ENCODE measurements at regions not wholly inside any gene's neighbourhood (a gene's known extent, or its start where the extent isn't known, plus 50 kb on each side); places are given as distances from the start of the nearest gene placed in this dataset.

DNA sequence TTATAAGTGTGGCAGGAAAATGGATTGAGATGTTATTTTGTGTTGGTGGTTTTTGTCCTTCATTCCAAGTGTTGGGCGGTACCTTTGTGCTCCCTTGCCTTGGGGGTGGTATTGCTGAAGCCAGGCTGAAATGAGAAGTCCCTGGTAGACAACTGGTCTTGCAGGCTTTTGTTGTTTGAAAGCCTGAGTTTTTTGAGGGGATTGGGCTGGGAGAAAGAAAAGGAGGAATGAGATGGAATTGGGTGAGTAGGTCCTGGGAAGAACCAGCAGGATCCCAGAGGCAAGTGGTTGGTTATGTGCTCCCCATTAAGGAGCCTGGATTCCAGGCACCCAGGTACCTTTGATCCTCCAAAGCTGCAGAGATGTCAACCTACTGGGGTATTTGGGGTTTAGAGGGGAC is 93.7 kb upstream of the SLC2A1 start:
- intact Hi-C loops (cut with micrococcal nuclease), result no loop called here
- Mint-ChIP-seq H3K4me3 (no peak overlapping the region), H3K27ac (no peak overlapping the region), H3K9me3 (no peaks in the 10 kb centered on the region), H3K36me3 (ENCODE audit: low read depth) (no peaks in the 10 kb centered on the region), H3K4me1 (ENCODE audit: low read depth) (no peaks in the 10 kb centered on the region), H3K27me3 (ENCODE audit: low read depth) (no peaks in the 10 kb centered on the region)
- DNase-seq, result no peak
- CTCF ChIA-PET, result interaction anchor here (1.1 kb wide), 1 partner anchor 18 kb away, joined by 3 read pairs; no protein-coding TSS in a partner anchor

DNA sequence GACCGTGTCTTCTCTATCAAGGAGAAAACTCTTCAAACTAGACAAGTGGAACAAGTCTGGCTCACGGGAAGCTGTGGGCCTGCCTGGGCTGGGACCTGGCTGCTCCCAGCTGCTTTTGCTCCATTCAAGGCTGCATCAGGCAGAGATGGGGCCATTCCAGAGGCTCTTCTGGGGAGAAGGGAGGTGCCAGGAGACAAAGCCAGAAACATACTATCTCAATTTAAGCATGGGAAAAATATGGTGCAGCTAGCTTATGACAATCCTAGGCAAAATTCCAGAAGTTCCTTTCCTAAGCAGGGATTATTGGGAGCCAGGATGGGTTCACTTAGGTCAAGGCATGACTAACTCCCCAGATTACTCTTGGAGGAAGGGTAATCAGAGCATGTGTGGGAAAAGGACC is 90.8 kb upstream of the SLC2A1 start:
- CTCF ChIA-PET, result interaction anchor here (0.5 to 1.6 kb wide), 3 partner anchors 23 to 136 kb away, joined by 3 to 6 read pairs (median 3); no protein-coding TSS in a partner anchor
- intact Hi-C loops (cut with micrococcal nuclease), result no loop called here

DNA sequence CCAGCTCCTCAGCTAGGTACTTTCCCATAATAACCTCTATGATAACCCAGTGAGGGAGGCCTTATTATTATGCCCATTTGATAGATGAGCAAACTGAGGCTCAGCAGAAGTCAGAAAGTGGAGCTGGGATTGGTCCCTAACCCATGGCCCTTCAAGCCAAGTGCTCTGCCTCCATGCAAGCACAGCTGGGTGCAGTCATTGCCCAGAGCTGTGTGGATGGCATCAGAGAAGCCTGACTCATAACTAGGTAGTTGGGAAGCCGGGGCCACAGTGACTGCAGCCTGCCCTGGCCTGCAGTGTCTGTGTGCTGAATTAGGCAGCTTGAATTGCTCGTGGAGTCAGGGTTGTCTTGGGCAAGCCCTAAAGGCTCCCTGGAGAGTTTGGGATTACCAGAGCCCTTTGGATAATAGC is 89.9 kb upstream of the SLC2A1 start:
- Mint-ChIP-seq H3K27ac (no peak overlapping the region), H3K9me3 (no peaks in the 10 kb centered on the region), H3K27me3 (ENCODE audit: low read depth) (no peaks in the 10 kb centered on the region), H3K4me1 (ENCODE audit: low read depth) (no peaks in the 10 kb centered on the region), H3K4me3 (no peak overlapping the region), H3K36me3 (ENCODE audit: low read depth) (no peaks in the 10 kb centered on the region)
- CTCF ChIA-PET, result interaction anchor here (1.0 to 1.6 kb wide), 3 partner anchors 15 to 135 kb away, joined by 3 to 6 read pairs (median 3); no protein-coding TSS in a partner anchor
- intact Hi-C loops (cut with micrococcal nuclease), result no loop called here
- DNase-seq, result no peak

More for the DNA sequence above, 90.8 kb upstream of the SLC2A1 start:
- H3K9me3 Mint-ChIP-seq, result no peaks in the 10 kb centered on the region
- no peak overlapping the region for H3K4me3 Mint-ChIP-seq
- H3K4me1 Mint-ChIP-seq (ENCODE audit: low read depth), result no peaks in the 10 kb centered on the region
- H3K27me3 Mint-ChIP-seq (ENCODE audit: low read depth), result no peaks in the 10 kb centered on the region
- H3K36me3 Mint-ChIP-seq (ENCODE audit: low read depth), result no peaks in the 10 kb centered on the region
- DNase-seq, result no peak
- H3K27ac Mint-ChIP-seq, result no peak overlapping the region

DNA sequence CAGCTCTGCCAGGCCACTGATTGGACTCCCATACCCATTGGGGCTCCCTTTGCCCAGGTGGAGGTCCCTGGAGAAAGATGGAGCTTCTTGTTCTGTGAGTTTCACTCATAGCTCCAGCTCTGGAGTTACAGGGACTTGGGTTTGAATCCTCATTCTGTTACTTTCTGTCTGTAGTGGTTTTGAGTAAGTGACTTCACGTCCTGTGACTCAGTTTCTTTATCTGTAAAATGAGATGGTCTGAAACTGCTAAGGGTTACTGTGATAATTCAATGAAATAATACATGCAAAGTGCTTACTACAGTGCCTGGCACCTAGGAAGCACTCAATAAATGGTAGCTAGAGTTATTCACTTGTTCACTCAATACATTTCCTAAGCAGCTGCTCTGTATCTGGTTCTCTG is 88.5 kb upstream of the SLC2A1 start:
- no peaks in the 10 kb centered on the region for H3K4me1 Mint-ChIP-seq (ENCODE audit: low read depth)
- no peak for DNase-seq
- no peaks in the 10 kb centered on the region for H3K27me3 Mint-ChIP-seq (ENCODE audit: low read depth)
- intact Hi-C loops (cut with micrococcal nuclease), result no loop called here
- no peaks in the 10 kb centered on the region for H3K9me3 Mint-ChIP-seq
- CTCF ChIA-PET, result interaction anchor here (1.1 kb wide), 1 partner anchor 13 kb away, joined by 3 read pairs; no protein-coding TSS in a partner anchor
- no peak overlapping the region for H3K27ac Mint-ChIP-seq
- H3K36me3 Mint-ChIP-seq (ENCODE audit: low read depth), result no peaks in the 10 kb centered on the region
- H3K4me3 Mint-ChIP-seq, result no peak overlapping the region

DNA sequence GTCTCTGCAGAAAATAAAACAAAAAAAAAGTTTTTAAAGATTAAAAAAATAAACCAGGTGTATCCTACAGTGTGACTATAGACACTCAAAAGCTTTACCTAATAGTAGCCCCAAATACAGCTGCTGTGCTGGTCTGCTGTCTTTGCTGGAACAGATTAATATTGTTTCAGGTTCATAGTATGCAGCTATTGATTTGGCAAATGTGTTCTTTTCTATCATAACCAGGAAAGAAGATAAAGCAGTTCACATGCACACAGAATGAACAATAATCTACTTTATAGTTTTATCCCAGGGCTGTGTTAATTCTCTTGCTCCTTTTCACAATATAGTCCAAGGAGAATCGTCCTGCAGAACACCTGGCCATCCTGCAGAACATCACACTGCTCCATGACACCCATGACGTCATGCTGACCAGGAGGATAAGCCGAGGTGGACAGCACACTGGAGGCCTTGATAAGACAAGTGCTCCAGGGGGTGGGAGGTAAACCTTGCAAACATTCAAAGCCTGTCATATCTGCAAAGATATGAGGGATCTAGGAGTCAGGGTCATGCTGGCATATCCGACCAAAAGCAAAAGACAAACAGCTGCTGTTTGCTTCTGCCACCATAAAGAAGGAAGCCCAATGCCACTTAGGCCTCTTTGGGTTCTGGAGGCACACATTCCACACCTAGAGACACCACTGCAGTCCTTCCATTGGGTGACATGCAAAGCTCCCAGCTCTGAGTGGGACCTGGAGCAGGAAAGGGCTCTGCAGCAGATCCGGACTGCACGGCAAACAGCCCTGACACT is 86.1 kb upstream of the SLC2A1 start:
- no peaks in the 10 kb centered on the region for H3K4me1 Mint-ChIP-seq (ENCODE audit: low read depth)
- no peaks in the 10 kb centered on the region for H3K27me3 Mint-ChIP-seq (ENCODE audit: low read depth)
- CTCF ChIA-PET, result interaction anchor here (0.6 kb wide), 1 partner anchor 1683 kb away, joined by 3 read pairs; no protein-coding TSS in a partner anchor
- intact Hi-C loops (cut with micrococcal nuclease), result no loop called here
- no peak overlapping the region for H3K27ac Mint-ChIP-seq
- H3K9me3 Mint-ChIP-seq, result no peaks in the 10 kb centered on the region
- DNase-seq, result no peak
- no peak overlapping the region for H3K4me3 Mint-ChIP-seq
- no peaks in the 10 kb centered on the region for H3K36me3 Mint-ChIP-seq (ENCODE audit: low read depth)

DNA sequence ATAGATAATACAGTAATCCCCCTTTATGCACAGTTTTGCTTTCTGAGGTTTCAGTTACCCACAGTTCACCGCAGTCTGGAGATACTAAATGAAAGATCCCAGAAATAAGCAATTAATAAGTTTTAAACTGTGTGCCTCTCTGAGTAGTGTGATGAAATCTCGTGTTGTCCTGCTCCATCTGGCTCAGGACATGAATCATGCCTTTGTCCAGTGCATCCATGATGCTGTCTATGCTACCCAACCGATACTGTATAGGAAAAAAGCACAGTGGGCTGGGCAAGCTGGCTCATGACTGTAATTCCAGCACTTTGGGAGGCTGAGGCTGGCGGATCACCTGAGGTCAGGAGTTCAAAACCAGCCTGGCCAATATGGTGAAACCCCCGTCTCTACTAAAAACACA is 85.0 kb upstream of the SLC2A1 start:
- no peaks in the 10 kb centered on the region for H3K9me3 Mint-ChIP-seq
- H3K27ac Mint-ChIP-seq, result no peak overlapping the region
- no peaks in the 10 kb centered on the region for H3K27me3 Mint-ChIP-seq (ENCODE audit: low read depth)
- no peak overlapping the region for H3K4me3 Mint-ChIP-seq
- H3K4me1 Mint-ChIP-seq (ENCODE audit: low read depth), result no peaks in the 10 kb centered on the region
- CTCF ChIA-PET, result no interaction called here
- no peak for DNase-seq
- intact Hi-C loops (cut with micrococcal nuclease), result no loop called here
- no peaks in the 10 kb centered on the region for H3K36me3 Mint-ChIP-seq (ENCODE audit: low read depth)

DNA sequence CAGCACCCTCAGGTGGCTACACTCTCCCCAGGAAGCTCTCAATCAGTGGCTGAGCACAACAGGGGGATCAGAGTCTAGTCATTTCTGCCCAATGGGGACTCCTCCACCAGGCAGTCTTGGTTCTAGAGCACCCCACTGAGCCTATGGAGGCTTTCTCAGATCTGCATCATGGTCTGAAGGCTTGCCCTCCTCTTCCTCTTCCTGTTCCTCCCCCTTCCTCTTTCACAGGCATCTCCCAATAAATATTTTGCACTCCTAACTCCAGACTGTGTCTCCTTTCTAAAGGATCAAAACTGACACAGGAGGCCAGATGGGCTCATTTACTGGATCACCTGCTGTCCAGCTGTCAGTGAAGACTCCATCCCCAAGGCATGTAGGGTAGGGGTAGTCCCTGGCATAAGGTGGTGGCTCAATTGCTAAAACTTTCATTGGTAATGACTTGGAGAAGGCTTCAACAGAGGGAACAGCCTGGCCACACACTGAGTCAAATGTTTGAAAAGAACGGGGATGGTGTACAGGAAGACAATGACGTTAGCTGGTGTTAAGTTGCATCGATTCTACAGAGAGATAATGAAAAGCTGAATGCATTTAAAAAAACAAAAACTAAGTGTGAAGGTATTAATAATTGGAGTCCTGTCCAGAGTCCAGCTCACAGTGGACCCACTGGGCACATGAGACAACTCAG is 84.2 kb upstream of the SLC2A1 start:
- DNase-seq, result no peak
- no peak overlapping the region for H3K27ac Mint-ChIP-seq
- CTCF ChIA-PET, result interaction anchor here (0.6 to 1.6 kb wide), 2 partner anchors 31 to 994 kb away, joined by 3 to 4 read pairs; no protein-coding TSS in a partner anchor
- intact Hi-C loops (cut with micrococcal nuclease), result no loop called here
- H3K4me1 Mint-ChIP-seq (ENCODE audit: low read depth), result no peaks in the 10 kb centered on the region
- no peak overlapping the region for H3K4me3 Mint-ChIP-seq
- no peaks in the 10 kb centered on the region for H3K36me3 Mint-ChIP-seq (ENCODE audit: low read depth)
- no peaks in the 10 kb centered on the region for H3K9me3 Mint-ChIP-seq
- H3K27me3 Mint-ChIP-seq (ENCODE audit: low read depth), result no peaks in the 10 kb centered on the region

DNA sequence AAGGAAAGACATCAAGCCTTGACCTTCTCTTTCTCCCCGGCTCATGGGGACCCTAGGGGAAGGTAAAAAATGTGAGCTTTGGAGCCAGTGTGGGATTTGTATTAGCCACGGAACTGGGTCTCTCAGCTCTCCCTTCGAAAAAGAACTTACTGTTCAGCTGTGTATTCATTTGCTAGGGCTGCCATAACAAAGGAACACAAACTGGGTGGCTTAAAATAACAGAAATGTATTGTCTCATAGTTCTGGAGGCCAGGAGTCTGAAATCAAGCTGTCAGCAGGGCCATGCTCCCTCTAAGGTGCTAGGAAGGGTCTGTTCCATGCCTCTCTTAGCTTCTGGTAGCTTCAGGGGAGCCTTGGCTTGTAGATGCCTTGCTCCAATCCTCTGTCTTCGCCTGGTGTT is 83.5 kb upstream of the SLC2A1 start:
- Mint-ChIP-seq H3K9me3 (no peaks in the 10 kb centered on the region), H3K4me1 (ENCODE audit: low read depth) (no peaks in the 10 kb centered on the region), H3K27me3 (ENCODE audit: low read depth) (no peaks in the 10 kb centered on the region), H3K27ac (no peak overlapping the region), H3K4me3 (no peak overlapping the region), H3K36me3 (ENCODE audit: low read depth) (no peaks in the 10 kb centered on the region)
- CTCF ChIA-PET, result interaction anchor here (0.9 to 1.6 kb wide), 3 partner anchors 31 to 129 kb away, joined by 3 to 4 read pairs (median 3); no protein-coding TSS in a partner anchor
- intact Hi-C loops (cut with micrococcal nuclease), result no loop called here
- DNase-seq, result no peak

DNA sequence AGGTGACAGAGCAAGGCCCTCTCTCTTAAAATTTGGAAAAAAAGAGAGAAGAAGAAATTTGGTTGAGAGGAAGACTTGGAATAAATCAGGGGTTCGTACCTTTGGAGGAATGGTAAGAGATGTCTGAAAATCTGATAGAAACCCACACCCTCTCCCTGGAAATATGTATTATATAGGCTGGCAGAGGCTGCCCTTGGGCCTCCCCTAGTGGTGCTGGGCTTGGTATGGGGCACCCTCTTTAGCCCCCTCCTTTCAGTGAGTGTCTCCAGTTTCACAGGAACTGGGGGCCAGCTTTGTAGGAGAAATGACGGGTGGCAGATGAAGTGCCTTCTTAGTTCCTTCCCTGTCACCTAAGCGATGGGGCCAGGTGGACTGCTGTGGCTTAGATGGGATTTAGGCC is 82.9 kb upstream of the SLC2A1 start:
- DNase-seq, result no peak
- Mint-ChIP-seq H3K9me3 (no peaks in the 10 kb centered on the region), H3K36me3 (ENCODE audit: low read depth) (no peaks in the 10 kb centered on the region), H3K4me1 (ENCODE audit: low read depth) (no peaks in the 10 kb centered on the region), H3K27me3 (ENCODE audit: low read depth) (no peaks in the 10 kb centered on the region), H3K27ac (no peak overlapping the region), H3K4me3 (no peak overlapping the region)
- CTCF ChIA-PET, result interaction anchor here (0.8 to 1.6 kb wide), 4 partner anchors 32 to 129 kb away, joined by 3 to 4 read pairs (median 3); no protein-coding TSS in a partner anchor
- intact Hi-C loops (cut with micrococcal nuclease), result no loop called here

DNA sequence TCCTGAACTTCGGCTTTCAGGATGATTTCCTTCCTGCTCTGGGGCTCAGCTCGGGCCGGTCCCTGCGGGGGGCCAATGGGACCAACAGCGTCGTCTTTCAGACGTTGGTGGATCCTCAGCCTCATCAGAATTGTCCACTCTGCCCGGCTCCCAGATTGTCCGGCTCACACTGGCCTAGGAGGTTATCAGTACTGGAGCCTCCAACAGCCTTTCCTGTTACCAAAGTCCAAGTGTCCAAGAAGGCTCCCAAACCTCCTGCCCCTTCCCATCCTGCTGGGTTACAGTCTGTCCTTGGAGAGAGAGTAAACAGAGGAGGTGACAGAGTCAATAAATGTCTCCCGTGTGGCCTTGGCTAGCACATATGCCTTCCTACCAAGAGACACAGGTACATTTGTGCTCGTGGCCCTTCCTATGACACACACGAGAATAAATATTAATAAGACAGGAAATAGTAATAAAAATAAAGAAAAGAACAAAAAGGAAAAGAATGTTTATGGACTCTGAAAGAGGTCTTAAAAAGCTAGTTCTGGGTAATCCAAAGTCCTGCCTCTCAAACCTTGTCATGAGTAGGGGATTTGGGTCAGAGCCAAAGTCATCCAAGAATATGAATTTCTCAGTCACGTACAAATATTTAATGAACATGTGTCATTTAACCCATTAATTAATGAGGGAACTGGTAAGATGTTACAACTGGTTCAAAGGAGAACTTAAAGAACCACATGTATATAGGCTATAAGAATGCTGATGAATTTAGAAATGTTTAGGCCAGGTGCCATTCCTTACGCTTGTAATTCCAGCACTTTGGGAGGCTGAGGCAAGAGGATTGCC is 80.8 kb upstream of the SLC2A1 start:
- Mint-ChIP-seq H3K27ac (no peak overlapping the region), H3K4me3 (no peak overlapping the region), H3K27me3 (ENCODE audit: low read depth) (no peaks in the 10 kb centered on the region), H3K4me1 (ENCODE audit: low read depth) (peaks cover 9% of the 10 kb centered on the region), H3K9me3 (no peaks in the 10 kb centered on the region), H3K36me3 (ENCODE audit: low read depth) (no peaks in the 10 kb centered on the region)
- intact Hi-C loops (cut with micrococcal nuclease), result no loop called here
- DNase-seq, result no peak
- CTCF ChIA-PET, result no interaction called here

DNA sequence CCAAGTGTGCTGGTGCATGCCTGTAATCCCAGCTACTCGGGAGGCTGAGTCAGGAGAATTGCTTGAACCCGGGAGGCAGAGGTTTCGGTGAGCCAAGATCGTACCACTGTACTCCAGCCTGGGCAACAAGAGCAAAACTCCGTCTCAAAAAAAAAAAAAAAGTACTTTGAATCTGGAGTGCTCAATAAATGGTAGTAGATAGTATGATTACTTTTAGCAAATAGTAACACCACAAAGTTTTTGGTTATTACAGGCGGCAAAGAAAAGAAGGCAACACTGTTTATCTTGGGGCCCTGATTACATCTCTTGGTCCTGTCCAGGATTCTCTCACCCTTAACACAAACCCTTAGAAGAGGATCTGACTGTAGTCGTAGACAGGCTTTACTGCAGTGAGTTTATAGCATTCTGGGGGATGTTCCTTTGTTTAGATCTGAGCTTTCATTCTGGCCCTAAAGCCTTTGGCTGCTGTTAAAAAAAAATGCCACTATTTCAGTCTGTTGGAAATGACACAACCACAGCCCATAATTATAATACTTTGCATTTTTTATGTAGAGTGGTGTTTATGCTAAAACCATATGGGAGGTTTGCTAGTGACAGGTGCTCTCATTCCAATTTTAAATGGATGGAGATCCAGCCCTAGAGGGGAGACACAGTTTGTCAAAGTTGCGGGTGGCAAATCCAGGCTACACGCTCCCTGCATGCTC is 79.7 kb upstream of the SLC2A1 start:
- Mint-ChIP-seq H3K27ac (no peak overlapping the region), H3K9me3 (no peaks in the 10 kb centered on the region)

More for the DNA sequence above, 79.7 kb upstream of the SLC2A1 start:
- no peak for DNase-seq
- CTCF ChIA-PET, result no interaction called here
- Mint-ChIP-seq H3K4me3 (no peak overlapping the region), H3K4me1 (ENCODE audit: low read depth) (peaks cover 13% of the 10 kb centered on the region), H3K27me3 (ENCODE audit: low read depth) (no peaks in the 10 kb centered on the region), H3K36me3 (ENCODE audit: low read depth) (no peaks in the 10 kb centered on the region)
- intact Hi-C loops (cut with micrococcal nuclease), result no loop called here

All from activated naive CD4-positive, alpha-beta T cell treated with anti-CD3 and anti-CD28 coated beads for 36 hours (primary cell).